ENCODE measurements at regions not wholly inside any gene's neighbourhood (a gene's known extent, or its start where the extent isn't known, plus 50 kb on each side); places are given as distances from the start of the nearest gene placed in this dataset.
"Not testable (repeated sequence)": the region's sequence is repeated elsewhere in the genome, so short reads cannot be mapped to it uniquely, and the experiment has no call there.

GRCh38 chr1:22332424-22332717 is 119.3 kb upstream of the ZBTB40 start:
- no peaks in the 10 kb centered on the region for H3K36me3 Mint-ChIP-seq
- H3K27me3 Mint-ChIP-seq, result peaks cover 10 to 14% of the 10 kb centered on the region in 2 donors
- peaks cover 0 to 7% of the 10 kb centered on the region in 2 donors for H3K4me1 Mint-ChIP-seq (ENCODE audit: low read depth in 2 of 2)
- H3K9me3 Mint-ChIP-seq, result peaks cover 7% of the 10 kb centered on the region
- no peak overlapping the region for H3K4me3 Mint-ChIP-seq
- no peak overlapping the region for H3K27ac Mint-ChIP-seq
- no peak for ATAC-seq
- no peak for DNase-seq (ENCODE audit: low spot score)

- DNase-seq (ENCODE audit: low spot score), result no peak
- peaks cover 0 to 7% of the 10 kb centered on the region in 2 donors for H3K4me1 Mint-ChIP-seq (ENCODE audit: low read depth in 2 of 2)
- peaks cover 7% of the 10 kb centered on the region for H3K9me3 Mint-ChIP-seq
- H3K27ac Mint-ChIP-seq, result no peak overlapping the region
- no peak for ATAC-seq
- peaks cover 9 to 14% of the 10 kb centered on the region in 2 donors for H3K27me3 Mint-ChIP-seq
- no peaks in the 10 kb centered on the region for H3K36me3 Mint-ChIP-seq
- H3K4me3 Mint-ChIP-seq, result no peak overlapping the region
These were observed 118.7 kb upstream of the ZBTB40 start for GRCh38 chr1:22332795-22333499.

GRCh38 chr1:22333516-22334121 is 118.0 kb upstream of the ZBTB40 start:
- Mint-ChIP-seq H3K27ac (no peak overlapping the region), H3K36me3 (no peaks in the 10 kb centered on the region), H3K4me1 (ENCODE audit: low read depth in 2 of 2) (peaks cover 0 to 7% of the 10 kb centered on the region in 2 donors), H3K27me3 (peaks cover 11 to 14% of the 10 kb centered on the region in 2 donors), H3K9me3 (peaks cover 7% of the 10 kb centered on the region), H3K4me3 (no peak overlapping the region)
- DNase-seq (ENCODE audit: low spot score) (no peak), ATAC-seq (no peak)

- Mint-ChIP-seq H3K4me3 (no peak overlapping the region), H3K27ac (no peak overlapping the region), H3K27me3 (peaks cover 13 to 14% of the 10 kb centered on the region in 2 donors), H3K36me3 (no peaks in the 10 kb centered on the region), H3K4me1 (ENCODE audit: low read depth in 2 of 2) (peaks cover 4 to 10% of the 10 kb centered on the region in 2 donors), H3K9me3 (peaks cover 7% of the 10 kb centered on the region)
- DNase-seq (ENCODE audit: low spot score), result no peak
- no peak for ATAC-seq
These were observed 116.6 kb upstream of the ZBTB40 start for GRCh38 chr1:22334860-22335550.

GRCh38 chr1:22336274-22336673 is 115.4 kb upstream of the ZBTB40 start:
- not testable (repeated sequence) for ATAC-seq; H3K9me3 Mint-ChIP-seq; H3K4me3 Mint-ChIP-seq; H3K36me3 Mint-ChIP-seq; H3K27ac Mint-ChIP-seq; DNase-seq (ENCODE audit: low spot score)
- Mint-ChIP-seq H3K27me3 (peaks cover 13 to 14% of the 10 kb centered on the region in 2 donors), H3K4me1 (ENCODE audit: low read depth in 2 of 2) (peaks cover 7 to 13% of the 10 kb centered on the region in 2 donors)

- H3K36me3 Mint-ChIP-seq; ATAC-seq; H3K4me3 Mint-ChIP-seq; DNase-seq (ENCODE audit: low spot score); H3K27ac Mint-ChIP-seq; H3K9me3 Mint-ChIP-seq: not testable (repeated sequence)
- H3K27me3 Mint-ChIP-seq, result peaks cover 14 to 15% of the 10 kb centered on the region in 2 donors
- peaks cover 7 to 13% of the 10 kb centered on the region in 2 donors for H3K4me1 Mint-ChIP-seq (ENCODE audit: low read depth in 2 of 2)
These were observed 114.7 kb upstream of the ZBTB40 start for GRCh38 chr1:22336696-22337545.

- no peak for DNase-seq (ENCODE audit: low spot score)
- no peak overlapping the region for H3K27ac Mint-ChIP-seq
- no peak for ATAC-seq
- peaks cover 7% of the 10 kb centered on the region for H3K9me3 Mint-ChIP-seq
- peaks cover 23% of the 10 kb centered on the region in 2 donors for H3K27me3 Mint-ChIP-seq
- peaks cover 13% of the 10 kb centered on the region in 2 donors for H3K4me1 Mint-ChIP-seq (ENCODE audit: low read depth in 2 of 2)
- no peaks in the 10 kb centered on the region for H3K36me3 Mint-ChIP-seq
- no peak overlapping the region for H3K4me3 Mint-ChIP-seq
These were observed 113.4 kb upstream of the ZBTB40 start for GRCh38 chr1:22338071-22338765.

- Mint-ChIP-seq H3K9me3 (no peaks in the 10 kb centered on the region), H3K4me1 (ENCODE audit: low read depth in 2 of 2) (peaks cover 7 to 13% of the 10 kb centered on the region in 2 donors), H3K36me3 (no peaks in the 10 kb centered on the region), H3K4me3 (no peak overlapping the region), H3K27me3 (peaks cover 17 to 22% of the 10 kb centered on the region in 2 donors), H3K27ac (no peak overlapping the region)
- DNase-seq (ENCODE audit: low spot score), result no peak
- peak in 1 of 2 donors; percentile 13 for ATAC-seq
These were observed 112.4 kb upstream of the ZBTB40 start for GRCh38 chr1:22339237-22339636.

GRCh38 chr1:22340066-22340465 is 111.6 kb upstream of the ZBTB40 start:
- H3K4me1 Mint-ChIP-seq (ENCODE audit: low read depth in 2 of 2), result peaks cover 7 to 13% of the 10 kb centered on the region in 2 donors
- H3K27me3 Mint-ChIP-seq, result peaks cover 16 to 29% of the 10 kb centered on the region in 2 donors
- H3K4me3 Mint-ChIP-seq, result no peak overlapping the region
- H3K9me3 Mint-ChIP-seq, result no peaks in the 10 kb centered on the region
- ATAC-seq (no peak), DNase-seq (ENCODE audit: low spot score) (no peak)
- no peaks in the 10 kb centered on the region for H3K36me3 Mint-ChIP-seq
- no peak overlapping the region for H3K27ac Mint-ChIP-seq

- Mint-ChIP-seq H3K36me3 (no peaks in the 10 kb centered on the region), H3K27me3 (peaks cover 16 to 35% of the 10 kb centered on the region in 2 donors), H3K9me3 (no peaks in the 10 kb centered on the region), H3K27ac (no peak overlapping the region), H3K4me3 (no peak overlapping the region), H3K4me1 (ENCODE audit: low read depth in 2 of 2) (peaks cover 7 to 13% of the 10 kb centered on the region in 2 donors)
- DNase-seq (ENCODE audit: low spot score), result no peak
- ATAC-seq, result no peak
These were observed 110.8 kb upstream of the ZBTB40 start for GRCh38 chr1:22340873-22341272.

- no peak overlapping the region for H3K4me3 Mint-ChIP-seq
- no peak overlapping the region for H3K27ac Mint-ChIP-seq
- ATAC-seq (no peak), DNase-seq (ENCODE audit: low spot score) (no peak)
- H3K36me3 Mint-ChIP-seq, result no peaks in the 10 kb centered on the region
- peaks cover 16 to 42% of the 10 kb centered on the region in 2 donors for H3K27me3 Mint-ChIP-seq
- H3K9me3 Mint-ChIP-seq, result no peaks in the 10 kb centered on the region
- H3K4me1 Mint-ChIP-seq (ENCODE audit: low read depth in 2 of 2), result peaks cover 7 to 13% of the 10 kb centered on the region in 2 donors
These were observed 109.7 kb upstream of the ZBTB40 start for GRCh38 chr1:22341791-22342605.

GRCh38 chr1:22342734-22343191 is 108.9 kb upstream of the ZBTB40 start:
- ATAC-seq (no peak), DNase-seq (ENCODE audit: low spot score) (no peak)
- H3K4me1 Mint-ChIP-seq (ENCODE audit: low read depth in 2 of 2), result peaks cover 7 to 13% of the 10 kb centered on the region in 2 donors
- no peaks in the 10 kb centered on the region for H3K36me3 Mint-ChIP-seq
- H3K27ac Mint-ChIP-seq, result no peak overlapping the region
- H3K27me3 Mint-ChIP-seq, result peaks cover 19 to 44% of the 10 kb centered on the region in 2 donors
- H3K9me3 Mint-ChIP-seq, result no peaks in the 10 kb centered on the region
- H3K4me3 Mint-ChIP-seq, result no peak overlapping the region
